IMR-90 (cell line): ENCODE measurements at regions not wholly inside any gene's neighbourhood (a gene's known extent, or its start where the extent isn't known, plus 50 kb on each side); places are given as distances from the start of the nearest gene placed in this dataset.

ENCODE experiments used
- ATAC-seq: fragments of 200-7000 bp; cut with Tn5 transposase; 2 replicates; pipeline ENCODE4 v1.9.1; 2020; ENCODE audit warnings: low read depth, mild to moderate bottlenecking, moderate library complexity
- BruUV-seq: library from RNA; stranded (reverse); fragments of 400-500 nt; replicated peaks from 2 replicates; lab custom pipeline; 2021; lab: Mats Ljungman, UMichigan
- CTCF ChIA-PET: fragments of 300-600 bp; formaldehyde crosslinking; extraction: SDS; loops from one replicate; lab custom pipeline; 2021; ENCODE audit warnings: antibody characterized with exemption; lab: Yijun Ruan, JAX
- POLR2A ChIA-PET: fragments of 300-600 bp; sonication (Branson Sonifier 250); formaldehyde crosslinking; loops from one replicate; lab custom pipeline; 2022; ENCODE audit warnings: antibody characterized with exemption; ENCODE audit not compliant: unreplicated experiment; lab: Charles Lee
- DNase-seq: peaks from one replicate; pipeline ENCODE4 v3.0.0; 2013
- H2AFZ ChIP-seq: replicated peaks from 2 replicates; pipeline ENCODE3; 2013; ENCODE audit warnings: low read length, mild to moderate bottlenecking; ENCODE audit not compliant: poor library complexity
- H2AK5ac ChIP-seq: 2 replicates; pipeline ENCODE4 v1.6.1; 2013; ENCODE audit warnings: low read depth, low read length, inconsistent platforms
- H2AK9ac ChIP-seq: replicated peaks from 2 replicates; pipeline ENCODE3; 2013; ENCODE audit warnings: mild to moderate bottlenecking, low read depth, low read length, moderate library complexity; ENCODE audit not compliant: poor library complexity
- H2BK120ac ChIP-seq: 2 replicates; pipeline ENCODE4 v1.6.1; 2013; ENCODE audit warnings: low read depth, low read length, inconsistent platforms
- H2BK15ac ChIP-seq: 3 replicates; pipeline ENCODE4 v1.6.1; 2013; ENCODE audit warnings: low read depth, low read length, inconsistent platforms
- H2BK20ac ChIP-seq: 2 replicates; pipeline ENCODE4 v1.6.1; 2013; ENCODE audit warnings: low read depth, mild to moderate bottlenecking, inconsistent platforms, low read length, moderate library complexity
- H2BK5ac ChIP-seq: 2 replicates; pipeline ENCODE4 v1.6.1; 2013; ENCODE audit warnings: mild to moderate bottlenecking, low read depth, low read length, inconsistent platforms; ENCODE audit not compliant: poor library complexity, severe bottlenecking
- H3K14ac ChIP-seq: replicated peaks from 2 replicates; pipeline ENCODE4 v1.6.1; 2013; ENCODE audit warnings: low read depth, low read length, inconsistent platforms
- H3K18ac ChIP-seq: 2 replicates; pipeline ENCODE4 v1.6.1; 2013; ENCODE audit warnings: low read depth, low read length, control low read depth
- H3K23ac ChIP-seq: 2 replicates; pipeline ENCODE4 v1.6.1; 2013; ENCODE audit warnings: low read depth, low read length, inconsistent platforms
- H3K27ac ChIP-seq: 2 replicates; pipeline ENCODE4 v1.5.1; 2013; ENCODE audit warnings: mild to moderate bottlenecking, control low read depth, low read length; ENCODE audit not compliant: insufficient read depth
- H3K27me3 ChIP-seq: 2 replicates; pipeline ENCODE4 v1.6.1; 2013; ENCODE audit warnings: low read length; ENCODE audit not compliant: control insufficient read depth, insufficient read depth
- H3K36me3 ChIP-seq: 2 replicates; pipeline ENCODE4 v1.6.1; 2013; ENCODE audit warnings: low read length, mixed read lengths; ENCODE audit not compliant: control insufficient read depth, insufficient read depth
- H3K4ac ChIP-seq: 2 replicates; pipeline ENCODE4 v1.6.1; 2013; ENCODE audit warnings: low read depth, low read length, inconsistent platforms
- H3K4me1 ChIP-seq: 2 replicates; pipeline ENCODE4 v1.6.1; 2013; ENCODE audit warnings: low read length, mixed read lengths; ENCODE audit not compliant: control insufficient read depth, insufficient read depth
- H3K4me2 ChIP-seq: 2 replicates; pipeline ENCODE4 v1.6.1; 2013; ENCODE audit warnings: low read depth, mild to moderate bottlenecking, control low read depth, low read length, moderate library complexity
- H3K4me3 ChIP-seq: 2 replicates; pipeline ENCODE4 v1.5.1; 2013; ENCODE audit warnings: low read depth, mild to moderate bottlenecking, control low read depth, low read length, moderate library complexity; ENCODE audit not compliant: insufficient read depth
- H3K56ac ChIP-seq: 2 replicates; pipeline ENCODE4 v1.6.1; 2013; ENCODE audit warnings: low read length, inconsistent platforms; ENCODE audit not compliant: insufficient read depth; ENCODE audit errors: extremely low read depth
- H3K79me1 ChIP-seq, 2 experiments: 2 replicates each; pipeline ENCODE4 v1.6.1; 2013; ENCODE audit warnings: low read length in 2 of 2, inconsistent platforms in 1 of 2, low read depth in 1 of 2
- H3K9ac ChIP-seq: 2 replicates; pipeline ENCODE4 v1.6.1; 2013; ENCODE audit warnings: low read depth, low read length, control low read depth
- H3K9me1 ChIP-seq: 2 replicates; pipeline ENCODE4 v1.6.1; 2013; ENCODE audit warnings: low read length, inconsistent platforms; ENCODE audit not compliant: insufficient read depth
- H3K9me3 ChIP-seq: 2 replicates; pipeline ENCODE4 v1.6.1; 2013; ENCODE audit warnings: low read length; ENCODE audit not compliant: control insufficient read depth, insufficient read depth
- H4K20me1 ChIP-seq: 2 replicates; pipeline ENCODE4 v1.6.1; 2013; ENCODE audit warnings: low read length, inconsistent platforms; ENCODE audit not compliant: insufficient read depth
- H4K5ac ChIP-seq: 2 replicates; pipeline ENCODE4 v1.6.1; 2013; ENCODE audit warnings: mild to moderate bottlenecking, low read depth, low read length, control low read depth
- H4K8ac ChIP-seq, 2 experiments: 2 replicates each; pipeline ENCODE4 v1.6.1; 2013; ENCODE audit warnings: low read depth in 2 of 2, low read length in 2 of 2, control low read depth in 1 of 2, inconsistent platforms in 1 of 2
- H4K91ac ChIP-seq: 2 replicates; pipeline ENCODE4 v1.6.1; 2013; ENCODE audit warnings: low read depth, low read length, inconsistent platforms; ENCODE audit not compliant: insufficient read depth
- CEBPB ChIP-seq: IDR thresholded peaks from 2 replicates; pipeline ENCODE4 v1.6.1; 2012; ENCODE audit warnings: low read depth, low read length, improper control_type of control experiment
- CHD1 ChIP-seq: IDR thresholded peaks from 2 replicates; pipeline ENCODE4 v1.6.1; 2012; ENCODE audit warnings: low read depth, low read length, improper control_type of control experiment
- FOS ChIP-seq: fragments of 150-350 bp; IDR thresholded peaks from 2 replicates; pipeline ENCODE4 v1.6.1; 2016; ENCODE audit warnings: low read depth, low read length
- MAFK ChIP-seq: IDR thresholded peaks from 2 replicates; pipeline ENCODE4 v1.6.1; 2012; ENCODE audit warnings: low read depth, low read length, improper control_type of control experiment
- MXI1 ChIP-seq: IDR thresholded peaks from 2 replicates; pipeline ENCODE4 v1.6.1; 2012; ENCODE audit warnings: low read depth, mild to moderate bottlenecking, low read length, moderate library complexity, borderline replicate concordance
- NFE2L2 ChIP-seq: fragments of 150-350 bp; IDR thresholded peaks from 2 replicates; pipeline ENCODE4 v1.6.1; 2016; ENCODE audit warnings: low read depth, mild to moderate bottlenecking, low read length
- POLR2A ChIP-seq: IDR thresholded peaks from 2 replicates; pipeline ENCODE4 v1.6.1; 2012; ENCODE audit warnings: mild to moderate bottlenecking, low read depth, low read length
- RFX5 ChIP-seq: IDR thresholded peaks from 2 replicates; pipeline ENCODE4 v1.8.0; 2012; ENCODE audit warnings: low read depth, mild to moderate bottlenecking, low read length, moderate library complexity
- SMC3 ChIP-seq: fragments of 150-350 bp; IDR thresholded peaks from 2 replicates; pipeline ENCODE4 v1.6.1; 2016; ENCODE audit warnings: low read depth, mild to moderate bottlenecking, antibody characterized with exemption, low read length, moderate library complexity
- dilution Hi-C: fragments of 300-500 bp; cut with HindIII; formaldehyde crosslinking; loops from one replicate; pipeline ENCODE4 v1.14.3; 2018; ENCODE audit warnings: low sequenced_read_pairs; ENCODE audit not compliant: unreplicated experiment
- in situ Hi-C: fragments of 300-500 bp; cut with MboI; formaldehyde crosslinking; loops from 3 replicates; pipeline ENCODE4 v1.14.3; 2019; ENCODE audit warnings: low sequenced_read_pairs, inconsistent platforms, mixed read lengths
- intact Hi-C: fragments of 100-400 bp; cut with micrococcal nuclease; formaldehyde crosslinking; loops from 2 replicates; pipeline ENCODE4 v1.10.0; 2022
- TF ChIP-seq, protein P1 (sequence below): fragments of 150-350 bp; IDR thresholded peaks from 2 replicates; pipeline ENCODE4 v1.6.1; 2016; ENCODE audit warnings: low read depth, mild to moderate bottlenecking, low read length, moderate library complexity, borderline replicate concordance
- TF ChIP-seq, protein P2 (sequence below): fragments of 150-350 bp; IDR thresholded peaks from 2 replicates; pipeline ENCODE4 v1.6.1; 2017; ENCODE audit warnings: mild to moderate bottlenecking, antibody characterized with exemption, low read length, low read depth
- TF ChIP-seq, protein P3 (sequence below): conservative IDR thresholded peaks from 2 replicates; pipeline ENCODE4 v1.5.1; 2012; ENCODE audit warnings: mild to moderate bottlenecking, low read depth, low read length, improper control_type of control experiment

DNA sequence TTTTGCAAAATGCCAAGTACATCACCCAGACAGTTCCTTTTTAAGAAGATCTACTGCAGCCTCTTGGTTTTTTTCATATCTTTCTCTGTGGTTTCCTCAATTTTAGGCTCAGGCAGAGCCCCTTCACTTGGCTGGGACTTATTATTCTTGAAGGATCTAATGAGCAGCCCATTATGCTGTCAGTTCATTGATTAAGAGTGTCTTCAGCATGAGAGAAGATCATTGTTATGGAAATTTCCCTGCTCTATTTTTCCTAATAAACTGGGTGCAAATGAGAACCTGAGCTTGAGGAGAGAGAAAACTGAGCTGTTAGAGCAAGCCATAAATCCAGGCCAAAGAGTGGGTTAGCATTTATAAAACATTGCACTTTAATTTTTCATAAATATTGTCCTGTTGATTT, 146.5 kb downstream of the SEC23IP start:
- no peak for TF ChIP-seq MXI1
- no peak for TF ChIP-seq NFE2L2
- no peak for TF ChIP-seq POLR2A
- no peak for TF ChIP-seq RFX5
- TF ChIP-seq, protein P1, sequence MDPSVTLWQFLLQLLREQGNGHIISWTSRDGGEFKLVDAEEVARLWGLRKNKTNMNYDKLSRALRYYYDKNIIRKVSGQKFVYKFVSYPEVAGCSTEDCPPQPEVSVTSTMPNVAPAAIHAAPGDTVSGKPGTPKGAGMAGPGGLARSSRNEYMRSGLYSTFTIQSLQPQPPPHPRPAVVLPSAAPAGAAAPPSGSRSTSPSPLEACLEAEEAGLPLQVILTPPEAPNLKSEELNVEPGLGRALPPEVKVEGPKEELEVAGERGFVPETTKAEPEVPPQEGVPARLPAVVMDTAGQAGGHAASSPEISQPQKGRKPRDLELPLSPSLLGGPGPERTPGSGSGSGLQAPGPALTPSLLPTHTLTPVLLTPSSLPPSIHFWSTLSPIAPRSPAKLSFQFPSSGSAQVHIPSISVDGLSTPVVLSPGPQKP: no peak
- no peak for TF ChIP-seq SMC3
- no peak for TF ChIP-seq CHD1
- no peak for TF ChIP-seq MAFK
- TF ChIP-seq, protein P2, sequence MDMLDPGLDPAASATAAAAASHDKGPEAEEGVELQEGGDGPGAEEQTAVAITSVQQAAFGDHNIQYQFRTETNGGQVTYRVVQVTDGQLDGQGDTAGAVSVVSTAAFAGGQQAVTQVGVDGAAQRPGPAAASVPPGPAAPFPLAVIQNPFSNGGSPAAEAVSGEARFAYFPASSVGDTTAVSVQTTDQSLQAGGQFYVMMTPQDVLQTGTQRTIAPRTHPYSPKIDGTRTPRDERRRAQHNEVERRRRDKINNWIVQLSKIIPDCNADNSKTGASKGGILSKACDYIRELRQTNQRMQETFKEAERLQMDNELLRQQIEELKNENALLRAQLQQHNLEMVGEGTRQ: no peak
- no peak for TF ChIP-seq FOS
- TF ChIP-seq, protein P3, sequence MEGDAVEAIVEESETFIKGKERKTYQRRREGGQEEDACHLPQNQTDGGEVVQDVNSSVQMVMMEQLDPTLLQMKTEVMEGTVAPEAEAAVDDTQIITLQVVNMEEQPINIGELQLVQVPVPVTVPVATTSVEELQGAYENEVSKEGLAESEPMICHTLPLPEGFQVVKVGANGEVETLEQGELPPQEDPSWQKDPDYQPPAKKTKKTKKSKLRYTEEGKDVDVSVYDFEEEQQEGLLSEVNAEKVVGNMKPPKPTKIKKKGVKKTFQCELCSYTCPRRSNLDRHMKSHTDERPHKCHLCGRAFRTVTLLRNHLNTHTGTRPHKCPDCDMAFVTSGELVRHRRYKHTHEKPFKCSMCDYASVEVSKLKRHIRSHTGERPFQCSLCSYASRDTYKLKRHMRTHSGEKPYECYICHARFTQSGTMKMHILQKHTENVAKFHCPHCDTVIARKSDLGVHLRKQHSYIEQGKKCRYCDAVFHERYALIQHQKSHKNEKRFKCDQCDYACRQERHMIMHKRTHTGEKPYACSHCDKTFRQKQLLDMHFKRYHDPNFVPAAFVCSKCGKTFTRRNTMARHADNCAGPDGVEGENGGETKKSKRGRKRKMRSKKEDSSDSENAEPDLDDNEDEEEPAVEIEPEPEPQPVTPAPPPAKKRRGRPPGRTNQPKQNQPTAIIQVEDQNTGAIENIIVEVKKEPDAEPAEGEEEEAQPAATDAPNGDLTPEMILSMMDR: no peak
- TF ChIP-seq CEBPB: no peak
- Histone ChIP-seq H3K4me1 (no peaks in the 10 kb centered on the region), H4K5ac (no peak overlapping the region), H3K14ac (no peak overlapping the region), H3K56ac (no peak overlapping the region), H2BK20ac (no peak overlapping the region), H3K27me3 (no peaks in the 10 kb centered on the region), H2BK5ac (no peak overlapping the region), H3K9me1 (no peaks in the 10 kb centered on the region), H3K23ac (no peak overlapping the region), H2BK120ac (no peak overlapping the region), H2AFZ (no peak overlapping the region), H3K18ac (no peak overlapping the region), H3K36me3 (no peaks in the 10 kb centered on the region), H2BK15ac (no peak overlapping the region), H3K4ac (no peak overlapping the region), H4K20me1 (no peaks in the 10 kb centered on the region), H3K9ac (no peak overlapping the region), H3K9me3 (no peaks in the 10 kb centered on the region; the same call in 1 of the 2 replicates), H2AK5ac (no peak overlapping the region), H3K4me3 (no peak overlapping the region), H3K4me2 (no peak overlapping the region), H4K91ac (no peak overlapping the region), H3K79me1 (no peaks in the 10 kb centered on the region), H3K27ac (no peak overlapping the region), H4K8ac (no peak overlapping the region), H2AK9ac (no peak overlapping the region)
- ChIA-PET POLR2A (no interaction called here), CTCF (no interaction called here)
- BruUV-seq: no TSS peak
- intact Hi-C loops (no loop called here), dilution Hi-C loops (no loop called here), in situ Hi-C loops (no loop called here)
- DNase-seq (no peak), ATAC-seq (no peak)
